H9 (cell line): ENCODE measurements at regions not wholly inside any gene's neighbourhood (a gene's known extent, or its start where the extent isn't known, plus 50 kb on each side); places are given as distances from the start of the nearest gene placed in this dataset.

Experiments
- DNase-seq: peaks from one replicate; pipeline ENCODE4 v3.0.0-alpha.2; 2017
- H2AFZ ChIP-seq: one replicate; pipeline ENCODE4 v1.6.1; 2013; ENCODE audit warnings: mild to moderate bottlenecking, low read length, control low read depth, moderate library complexity
- H2AK5ac ChIP-seq: 2 replicates; pipeline ENCODE4 v1.6.1; 2013; ENCODE audit warnings: low read length, control low read depth, mixed read lengths; ENCODE audit not compliant: insufficient read length
- H2BK120ac ChIP-seq: one replicate; pipeline ENCODE4 v1.6.1; 2013; ENCODE audit warnings: low read depth, mild to moderate bottlenecking, low read length, control low read depth, inconsistent platforms; ENCODE audit not compliant: poor library complexity, severe bottlenecking
- H2BK12ac ChIP-seq: 2 replicates; pipeline ENCODE4 v1.6.1; 2013; ENCODE audit warnings: low read length, control low read depth, mixed read lengths, low read depth; ENCODE audit not compliant: insufficient read length
- H2BK15ac ChIP-seq: 2 replicates; pipeline ENCODE4 v1.6.1; 2013; ENCODE audit warnings: low read depth, low read length, control low read depth
- H2BK20ac ChIP-seq: one replicate; pipeline ENCODE4 v1.6.1; 2013; ENCODE audit warnings: low read depth, mild to moderate bottlenecking, low read length, control low read depth, inconsistent platforms; ENCODE audit not compliant: poor library complexity, severe bottlenecking
- H2BK5ac ChIP-seq: 2 replicates; pipeline ENCODE4 v1.6.1; 2013; ENCODE audit warnings: low read length, control low read depth, mixed read lengths; ENCODE audit not compliant: insufficient read length
- H3K14ac ChIP-seq: 2 replicates; pipeline ENCODE4 v1.6.1; 2013; ENCODE audit warnings: low read length, control low read depth; ENCODE audit not compliant: insufficient read depth
- H3K18ac ChIP-seq: 2 replicates; pipeline ENCODE4 v1.6.1; 2013; ENCODE audit warnings: low read depth, mild to moderate bottlenecking, mixed read lengths, low read length, control low read depth; ENCODE audit not compliant: insufficient read length
- H3K23ac ChIP-seq: 2 replicates; pipeline ENCODE4 v1.6.1; 2013; ENCODE audit warnings: low read length, control low read depth, mixed read lengths, low read depth; ENCODE audit not compliant: insufficient read length
- H3K23me2 ChIP-seq: 2 replicates; pipeline ENCODE4 v1.6.1; 2013; ENCODE audit warnings: low read depth, mild to moderate bottlenecking, mixed read lengths, low read length, control low read depth; ENCODE audit not compliant: insufficient read length, poor library complexity, severe bottlenecking
- H3K27ac ChIP-seq: 2 replicates; pipeline ENCODE4 v1.5.1; 2013; ENCODE audit warnings: low read length, control low read depth, mixed read lengths, low read depth; ENCODE audit not compliant: insufficient read length
- H3K27me3 ChIP-seq: 2 replicates; pipeline ENCODE4 v1.6.1; 2013; ENCODE audit warnings: low read length, control low read depth, inconsistent platforms; ENCODE audit not compliant: insufficient read depth
- H3K4ac ChIP-seq: 2 replicates; pipeline ENCODE4 v1.6.1; 2013; ENCODE audit warnings: low read depth, mild to moderate bottlenecking, control low read depth, inconsistent platforms, low read length, moderate library complexity
- H3K4me1 ChIP-seq: 2 replicates; pipeline ENCODE4 v1.6.1; 2013; ENCODE audit warnings: low read length, control low read depth, inconsistent platforms; ENCODE audit not compliant: insufficient read depth
- H3K4me2 ChIP-seq: 2 replicates; pipeline ENCODE4 v1.6.1; 2013; ENCODE audit warnings: low read length, control low read depth, mixed read lengths; ENCODE audit not compliant: insufficient read length, insufficient read depth
- H3K56ac ChIP-seq: 2 replicates; pipeline ENCODE4 v1.6.1; 2013; ENCODE audit warnings: low read depth, mild to moderate bottlenecking, mixed read lengths, low read length, control low read depth; ENCODE audit not compliant: insufficient read length
- H3K79me1 ChIP-seq: 2 replicates; pipeline ENCODE4 v1.6.1; 2013; ENCODE audit warnings: low read depth, mild to moderate bottlenecking, moderate library complexity, low read length, control low read depth, inconsistent platforms; ENCODE audit not compliant: insufficient read depth, poor library complexity, severe bottlenecking
- H3K79me2 ChIP-seq: 2 replicates; pipeline ENCODE4 v1.6.1; 2013; ENCODE audit warnings: low read length, control low read depth, inconsistent platforms; ENCODE audit not compliant: insufficient read depth
- H3K9ac ChIP-seq: 2 replicates; pipeline ENCODE4 v1.6.1; 2013; ENCODE audit warnings: low read length, control low read depth, mixed read lengths; ENCODE audit not compliant: insufficient read length; ENCODE audit errors: extremely low read depth
- H3K9me3 ChIP-seq: one replicate; pipeline ENCODE4 v1.6.1; 2013; ENCODE audit warnings: low read depth, low read length, inconsistent platforms; ENCODE audit not compliant: control insufficient read depth
- H3T11ph ChIP-seq: one replicate; pipeline ENCODE4 v1.6.1; 2013; ENCODE audit warnings: mild to moderate bottlenecking, low read length, control low read depth, inconsistent platforms
- H4K20me1 ChIP-seq: one replicate; pipeline ENCODE4 v1.6.1; 2013; ENCODE audit not compliant: control insufficient read depth, insufficient read length, insufficient read depth
- H4K5ac ChIP-seq: 2 replicates; pipeline ENCODE4 v1.6.1; 2013; ENCODE audit warnings: low read depth, mild to moderate bottlenecking, mixed read lengths, low read length, control low read depth; ENCODE audit not compliant: insufficient read length
- H4K8ac ChIP-seq: replicated peaks from 2 replicates; pipeline ENCODE4 v1.6.1; 2013; ENCODE audit warnings: low read length, control low read depth, mixed read lengths, low read depth; ENCODE audit not compliant: insufficient read length
- H4K91ac ChIP-seq: 2 replicates; pipeline ENCODE4 v1.6.1; 2013; ENCODE audit warnings: low read depth, mild to moderate bottlenecking, moderate library complexity, mixed read lengths, low read length, control low read depth; ENCODE audit not compliant: insufficient read length
- H3K27ac Mint-ChIP-seq, 3 experiments: 2 replicates in 2 of 3; 3 replicates in 1 of 3; pipeline ENCODE4 v1.8.0; 2020 to 2021; ENCODE audit warnings: mixed read lengths in 3 of 3, mild to moderate bottlenecking in 1 of 3, moderate library complexity in 1 of 3
- H3K27me3 Mint-ChIP-seq: 2 replicates; pipeline ENCODE4 v1.8.0; 2021; ENCODE audit warnings: low read depth, mild to moderate bottlenecking, moderate library complexity, mixed read lengths
- H3K36me3 Mint-ChIP-seq, 3 experiments: 2 replicates in 2 of 3; 3 replicates in 1 of 3; pipeline ENCODE4 v1.8.0; 2020 to 2021; ENCODE audit warnings: low read depth in 3 of 3, mixed read lengths in 3 of 3; ENCODE audit not compliant: insufficient read depth in 1 of 3
- H3K4me1 Mint-ChIP-seq, 2 experiments: 2 replicates each; pipeline ENCODE4 v1.8.0; 2020; ENCODE audit warnings: mixed read lengths in 2 of 2
- H3K4me3 Mint-ChIP-seq, 2 experiments: 2 replicates in 1 of 2; 3 replicates in 1 of 2; pipeline ENCODE4 v1.8.0; 2020 to 2021; ENCODE audit warnings: mild to moderate bottlenecking in 2 of 2, mixed read lengths in 2 of 2, moderate library complexity in 1 of 2
- H3K9me3 Mint-ChIP-seq, 2 experiments: 2 replicates in 1 of 2; 3 replicates in 1 of 2; pipeline ENCODE4 v1.8.0; 2020; ENCODE audit warnings: mild to moderate bottlenecking in 2 of 2, mixed read lengths in 2 of 2, moderate library complexity in 1 of 2
- WGBS: extraction: QIAGEN DNeasy Blood & Tissue Kit; methylation state at CpG from one replicate; pipeline ENCODE4 v1.1.7; 2013; ENCODE audit warnings: missing lambda C conversion rate, low lambda C conversion rate, mixed read lengths; ENCODE audit not compliant: insufficient read length; ENCODE audit errors: extremely low coverage; 5-methylcytosine and 5-hydroxymethylcytosine counted together
- TF ChIP-seq, protein P1 (sequence below): fragments of 200-600 bp; sonication (generic); conservative IDR thresholded peaks from 3 replicates; pipeline ENCODE4 v1.8.0; 2021; ENCODE audit warnings: antibody characterized with exemption, mild to moderate bottlenecking

DNA sequence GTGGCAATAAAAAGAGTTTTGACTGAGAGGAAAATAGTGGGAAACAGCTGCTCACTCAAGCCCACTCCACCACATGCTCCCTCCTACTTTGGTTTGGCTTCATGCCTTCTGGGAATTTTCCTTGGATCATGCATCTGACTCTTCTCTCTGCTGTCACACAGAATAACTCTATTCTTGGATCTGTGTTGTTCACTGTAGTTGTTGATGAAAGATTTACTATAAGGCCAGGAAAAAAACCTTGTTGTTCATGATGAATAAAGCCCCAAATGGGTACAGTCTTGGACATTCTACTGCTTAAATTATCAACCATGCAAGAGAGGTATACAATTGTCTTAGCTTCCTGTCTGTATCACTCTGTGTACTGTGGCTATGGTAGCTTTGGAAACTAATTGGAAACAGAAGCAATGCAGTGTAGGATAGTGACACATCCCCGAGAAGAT is 70.5 kb downstream of the TMX1 start:
- no peaks in the 10 kb centered on the region; the same call in 1 of the 2 replicates for H3K27me3 Mint-ChIP-seq
- no peaks in the 10 kb centered on the region for H3K9me3 Mint-ChIP-seq
- no peak for DNase-seq
- H2BK5ac ChIP-seq: no peak overlapping the region
- no peaks in the 10 kb centered on the region for H3K23me2 ChIP-seq
- H4K8ac ChIP-seq: no peak overlapping the region
- no peaks in the 10 kb centered on the region for H3K9me3 ChIP-seq
- H2AK5ac ChIP-seq: no peak overlapping the region
- H3K23ac ChIP-seq: no peak overlapping the region
- no peak overlapping the region for H2BK120ac ChIP-seq
- H4K5ac ChIP-seq: no peak overlapping the region
- no peak overlapping the region for H3K9ac ChIP-seq
- H3K36me3 Mint-ChIP-seq: no peaks in the 10 kb centered on the region
- H3K79me1 ChIP-seq: no peaks in the 10 kb centered on the region
- H2BK15ac ChIP-seq: no peak overlapping the region
- H3K27ac ChIP-seq: no peak overlapping the region
- TF ChIP-seq, protein P1, sequence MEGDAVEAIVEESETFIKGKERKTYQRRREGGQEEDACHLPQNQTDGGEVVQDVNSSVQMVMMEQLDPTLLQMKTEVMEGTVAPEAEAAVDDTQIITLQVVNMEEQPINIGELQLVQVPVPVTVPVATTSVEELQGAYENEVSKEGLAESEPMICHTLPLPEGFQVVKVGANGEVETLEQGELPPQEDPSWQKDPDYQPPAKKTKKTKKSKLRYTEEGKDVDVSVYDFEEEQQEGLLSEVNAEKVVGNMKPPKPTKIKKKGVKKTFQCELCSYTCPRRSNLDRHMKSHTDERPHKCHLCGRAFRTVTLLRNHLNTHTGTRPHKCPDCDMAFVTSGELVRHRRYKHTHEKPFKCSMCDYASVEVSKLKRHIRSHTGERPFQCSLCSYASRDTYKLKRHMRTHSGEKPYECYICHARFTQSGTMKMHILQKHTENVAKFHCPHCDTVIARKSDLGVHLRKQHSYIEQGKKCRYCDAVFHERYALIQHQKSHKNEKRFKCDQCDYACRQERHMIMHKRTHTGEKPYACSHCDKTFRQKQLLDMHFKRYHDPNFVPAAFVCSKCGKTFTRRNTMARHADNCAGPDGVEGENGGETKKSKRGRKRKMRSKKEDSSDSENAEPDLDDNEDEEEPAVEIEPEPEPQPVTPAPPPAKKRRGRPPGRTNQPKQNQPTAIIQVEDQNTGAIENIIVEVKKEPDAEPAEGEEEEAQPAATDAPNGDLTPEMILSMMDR: no peak
- no peak overlapping the region for H2BK20ac ChIP-seq
- H3K18ac ChIP-seq: no peak overlapping the region
- no peak overlapping the region for H2AFZ ChIP-seq
- WGBS: no CpG with 5 or more reads among the region's 1 CpG
- H4K91ac ChIP-seq: no peak overlapping the region
- H2BK12ac ChIP-seq: no peak overlapping the region
- H3K27me3 ChIP-seq: no peaks in the 10 kb centered on the region
- no peak overlapping the region for H3K4me3 Mint-ChIP-seq
- H3K56ac ChIP-seq: no peak overlapping the region
- no peaks in the 10 kb centered on the region for H3K4me1 ChIP-seq
- H4K20me1 ChIP-seq: no peaks in the 10 kb centered on the region
- no peaks in the 10 kb centered on the region for H3K4me1 Mint-ChIP-seq
- no peak overlapping the region for H3K4me2 ChIP-seq
- no peak overlapping the region for H3K4ac ChIP-seq
- H3K14ac ChIP-seq: no peak overlapping the region
- no peak overlapping the region for H3T11ph ChIP-seq
- no peak overlapping the region for H3K27ac Mint-ChIP-seq
- no peaks in the 10 kb centered on the region for H3K79me2 ChIP-seq
